HG03159 (cell line): ENCODE measurements at regions not wholly inside any gene's neighbourhood (a gene's known extent, or its start where the extent isn't known, plus 50 kb on each side); places are given as distances from the start of the nearest gene placed in this dataset.

Experiments
- ATAC-seq: cut with Tn5 transposase; IDR thresholded peaks from one replicate; pipeline ENCODE4 v1.9.1; 2021; ENCODE audit warnings: mild to moderate bottlenecking, moderate library complexity; ENCODE audit not compliant: unreplicated experiment

- ATAC-seq = no peak
Observed at GRCh38 chr2:7899923-7900322, 781.9 kb upstream of the ID2 start.

- ATAC-seq = no peak
Observed at GRCh38 chr2:7900593-7900992, 781.3 kb upstream of the ID2 start.

- ATAC-seq = no peak
Observed at GRCh38 chr2:7902251-7902765, 779.5 kb upstream of the ID2 start.

- ATAC-seq = no peak
Observed at GRCh38 chr2:7904319-7904718, 777.5 kb upstream of the ID2 start.

GRCh38 chr2:7905756-7906155, 776.1 kb upstream of the ID2 start:
- no peak for ATAC-seq

- ATAC-seq = no peak
Observed at GRCh38 chr2:7906431-7906830, 775.4 kb upstream of the ID2 start.

GRCh38 chr2:7907041-7907440, 774.8 kb upstream of the ID2 start:
- ATAC-seq = no peak

- no peak for ATAC-seq
Observed at GRCh38 chr2:7910752-7911151, 771.1 kb upstream of the ID2 start.

- ATAC-seq = no peak
Observed at GRCh38 chr2:7911196-7911595, 770.7 kb upstream of the ID2 start.

- no peak for ATAC-seq
Observed at GRCh38 chr2:7913974-7914373, 767.9 kb upstream of the ID2 start.

GRCh38 chr2:7915302-7916091, 766.4 kb upstream of the ID2 start:
- no peak for ATAC-seq

GRCh38 chr2:7916670-7917069, 765.2 kb upstream of the ID2 start:
- no peak for ATAC-seq

GRCh38 chr2:7919510-7919909, 762.3 kb upstream of the ID2 start:
- no peak for ATAC-seq

GRCh38 chr2:7924023-7924762, 757.7 kb upstream of the ID2 start:
- ATAC-seq = no peak

- ATAC-seq = no peak
Observed at GRCh38 chr2:7925506-7925905, 756.4 kb upstream of the ID2 start.

- ATAC-seq = no peak
Observed at GRCh38 chr2:7927691-7928090, 754.2 kb upstream of the ID2 start.

- no peak for ATAC-seq
Observed at GRCh38 chr2:7929281-7929680, 752.6 kb upstream of the ID2 start.

- no peak for ATAC-seq
Observed at GRCh38 chr2:7930800-7931635, 750.8 kb upstream of the ID2 start.

GRCh38 chr2:7931808-7932207, 750.0 kb upstream of the ID2 start:
- ATAC-seq = no peak

GRCh38 chr2:7933672-7934071, 748.2 kb upstream of the ID2 start:
- no peak for ATAC-seq

- ATAC-seq = no peak
Observed at GRCh38 chr2:7934476-7934875, 747.4 kb upstream of the ID2 start.
